Dermis microvascular lymphatic vessel endothelial cell (primary cell): ENCODE measurements at regions not wholly inside any gene's neighbourhood (a gene's known extent, or its start where the extent isn't known, plus 50 kb on each side); places are given as distances from the start of the nearest gene placed in this dataset.

Source experiments
- DNase-seq, 2 donors: peaks; one replicate each; pipeline versions ENCODE4 v3.0.0 to v3.0.0-alpha.2; 2010; ENCODE audit warnings: low read depth in 2 of 2

DNA sequence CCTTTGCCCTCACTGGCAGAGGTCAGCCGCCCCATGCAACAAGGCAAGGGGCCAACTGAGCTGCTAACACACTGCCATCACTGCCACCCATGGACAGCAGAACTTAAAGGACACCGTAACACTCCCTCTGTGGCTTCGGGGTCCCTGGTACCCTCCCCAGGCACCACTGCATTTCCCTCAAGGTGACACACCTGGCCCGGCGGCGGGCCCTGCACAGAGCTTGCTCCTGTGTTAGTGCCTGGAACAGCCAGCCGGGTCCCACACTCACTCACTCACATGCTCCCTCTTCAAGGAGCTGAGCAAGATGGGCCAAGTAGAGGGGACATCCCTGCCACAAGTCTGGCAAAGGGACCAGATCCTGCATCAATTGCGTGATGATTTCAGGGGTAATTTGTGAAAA lies 126.5 kb upstream of the SOX4 start:
- no peak for DNase-seq

DNA sequence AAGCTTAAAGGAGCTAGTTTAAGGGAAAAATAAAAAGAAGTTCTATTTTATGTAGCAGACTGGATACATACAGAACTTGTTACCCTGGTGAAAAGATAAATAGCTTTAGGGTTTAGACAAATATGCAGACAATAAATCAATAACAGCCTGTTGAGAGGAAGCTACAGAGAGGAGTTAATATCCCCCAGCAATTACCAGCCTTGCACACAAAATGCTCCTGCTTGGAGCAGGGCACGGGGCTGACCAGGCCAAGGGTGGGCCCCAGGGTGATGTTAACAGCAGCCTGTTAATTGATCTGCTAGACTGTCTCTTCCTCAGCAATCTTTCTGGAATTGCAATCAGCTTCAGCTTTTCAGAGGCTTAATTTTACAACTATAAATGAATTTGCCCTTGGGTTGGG lies 125.1 kb upstream of the SOX4 start:
- DNase-seq, result no peak

DNA sequence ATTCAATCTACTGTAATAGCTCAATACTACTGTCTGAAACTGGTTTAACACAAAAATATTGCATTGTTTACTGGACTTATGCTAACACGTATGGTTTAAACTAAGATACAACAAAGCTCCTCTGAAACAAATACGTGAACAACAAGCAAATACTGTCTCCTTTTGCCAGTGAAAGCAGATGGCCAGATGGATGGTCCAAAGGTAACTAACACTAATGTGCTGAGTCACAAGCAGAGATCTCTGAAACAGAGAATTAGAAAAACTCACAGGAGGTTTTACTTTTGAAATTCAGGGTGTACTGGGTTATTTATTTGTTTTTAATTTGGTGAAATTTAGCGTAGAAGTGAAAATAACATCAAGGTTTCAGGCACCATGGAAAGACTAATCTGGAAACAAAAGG lies 124.3 kb upstream of the SOX4 start:
- no peak for DNase-seq

DNA sequence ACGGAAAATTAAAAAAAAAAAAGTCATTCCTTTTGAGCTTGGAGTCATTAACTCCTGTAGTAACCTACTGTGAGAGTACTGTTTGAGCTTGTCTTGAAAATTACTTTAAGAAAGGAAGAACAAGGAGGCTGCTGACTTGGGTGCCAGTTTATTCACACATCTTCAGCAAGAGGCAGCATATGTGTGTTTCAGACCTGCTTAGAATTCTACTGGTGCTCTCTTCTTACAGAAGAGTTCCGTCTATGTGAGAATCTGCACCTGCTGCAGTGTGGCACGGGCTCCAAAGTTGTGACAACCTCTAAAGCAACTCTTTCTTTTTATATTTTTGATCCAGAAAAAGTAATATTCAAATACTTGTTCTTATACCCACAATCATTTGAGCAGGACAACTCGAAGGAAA lies 117.4 kb upstream of the SOX4 start:
- DNase-seq, result no peak

DNA sequence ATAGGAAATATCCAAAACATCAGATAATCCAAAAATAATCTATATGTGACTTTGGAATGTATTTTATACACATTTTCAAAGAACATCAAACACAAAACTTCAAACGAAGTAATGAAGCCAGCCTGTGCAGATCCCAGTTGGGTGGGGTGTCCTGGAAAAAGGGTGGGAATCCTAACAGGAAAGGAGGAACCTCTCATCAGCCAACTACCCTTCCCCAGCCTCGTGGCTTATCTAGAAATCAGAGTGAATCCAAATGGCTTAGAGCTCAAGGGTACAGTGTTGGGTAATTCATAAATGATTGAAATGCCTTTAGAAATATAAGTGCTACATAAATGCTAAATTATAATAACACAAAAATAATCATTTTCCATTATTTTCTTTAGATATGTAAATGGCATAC lies 115.1 kb upstream of the SOX4 start:
- no peak for DNase-seq

DNA sequence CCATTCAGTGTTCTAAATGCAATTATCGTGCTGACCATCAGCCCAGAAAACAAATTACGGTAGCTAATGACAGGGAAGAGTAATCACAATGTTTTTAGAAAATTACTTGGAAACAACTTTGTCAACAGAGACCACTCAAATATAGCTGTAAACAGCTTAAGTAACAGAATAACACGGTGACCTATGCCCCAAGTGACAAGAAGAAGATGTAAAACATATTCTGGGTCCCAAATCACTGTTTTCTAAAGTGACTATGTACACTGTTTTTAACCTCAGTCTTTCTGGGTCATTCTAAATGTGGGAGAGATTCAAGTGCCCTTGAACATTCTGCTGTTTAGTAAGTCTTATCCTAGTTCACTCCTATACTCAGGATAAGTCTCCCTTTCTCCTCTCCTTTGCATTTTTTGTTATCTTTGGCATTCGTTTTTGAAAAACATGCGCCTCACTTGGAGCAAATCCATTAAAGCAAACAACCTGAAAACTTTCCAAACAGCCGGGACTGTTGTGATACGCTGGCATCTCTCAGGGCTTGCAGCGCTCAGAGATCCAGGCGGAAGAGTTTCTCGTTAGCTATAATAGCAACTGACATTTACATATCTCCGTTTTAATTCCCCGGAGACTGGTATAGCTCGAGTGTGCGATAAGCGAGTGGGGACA lies 114.5 kb upstream of the SOX4 start:
- DNase-seq, result peak; percentile 39 to 73

DNA sequence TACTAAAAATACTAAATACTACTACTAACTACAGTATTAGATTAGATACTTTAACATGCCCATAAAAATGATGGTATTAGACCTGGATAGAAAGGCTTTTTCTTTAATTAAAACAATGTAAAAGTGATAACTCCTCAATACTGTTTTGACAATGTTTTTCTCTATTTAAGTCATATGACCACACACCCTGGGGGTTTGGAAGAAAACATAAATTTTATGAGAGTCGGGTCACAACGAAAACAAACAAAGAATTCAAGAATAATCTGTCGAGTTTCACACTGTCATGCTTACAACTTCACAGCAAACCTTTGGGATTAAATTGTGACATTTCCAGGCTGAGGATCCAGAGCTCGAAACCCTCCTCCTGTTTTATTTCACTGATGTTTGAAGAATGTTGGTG lies 107.4 kb upstream of the SOX4 start:
- DNase-seq, result no peak

DNA sequence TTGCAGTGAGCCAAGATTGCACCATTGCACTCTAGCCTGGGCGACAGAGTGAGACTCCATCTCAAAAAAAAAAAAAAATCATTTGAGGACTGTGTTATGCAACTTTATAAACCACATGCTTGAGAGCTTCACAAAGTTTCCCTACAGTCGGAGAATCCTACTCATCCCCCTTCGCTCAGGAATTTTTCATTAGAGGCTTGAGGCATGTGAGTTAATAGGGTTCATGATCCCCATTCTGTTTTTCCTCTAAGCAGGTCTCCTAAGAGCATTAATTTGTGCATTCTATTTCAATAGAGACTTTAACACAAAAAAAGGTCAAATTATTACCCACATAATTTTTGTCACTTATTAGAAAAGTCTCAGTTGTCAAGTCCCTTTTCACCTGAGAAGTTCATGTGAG lies 103.7 kb upstream of the SOX4 start:
- no peak for DNase-seq

DNA sequence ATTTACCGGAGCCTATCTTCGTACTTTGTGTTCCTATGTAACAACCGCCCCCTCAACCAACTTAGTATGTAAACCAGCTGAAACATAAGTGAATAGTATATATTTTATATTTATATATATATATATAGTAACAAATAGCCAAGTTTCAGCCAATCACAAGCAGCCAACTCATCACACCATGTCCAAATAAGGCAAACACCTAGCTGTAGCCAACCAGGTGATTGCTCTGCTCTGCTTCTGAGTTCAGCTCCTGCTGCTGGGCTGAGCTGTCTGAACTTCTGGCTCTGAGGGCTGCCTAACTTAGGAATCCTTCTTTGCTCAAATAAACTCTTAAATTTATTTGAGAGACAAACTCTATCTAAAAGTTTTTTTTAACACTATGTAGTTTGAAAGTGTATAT lies 101.6 kb upstream of the SOX4 start:
- DNase-seq, result no peak

DNA sequence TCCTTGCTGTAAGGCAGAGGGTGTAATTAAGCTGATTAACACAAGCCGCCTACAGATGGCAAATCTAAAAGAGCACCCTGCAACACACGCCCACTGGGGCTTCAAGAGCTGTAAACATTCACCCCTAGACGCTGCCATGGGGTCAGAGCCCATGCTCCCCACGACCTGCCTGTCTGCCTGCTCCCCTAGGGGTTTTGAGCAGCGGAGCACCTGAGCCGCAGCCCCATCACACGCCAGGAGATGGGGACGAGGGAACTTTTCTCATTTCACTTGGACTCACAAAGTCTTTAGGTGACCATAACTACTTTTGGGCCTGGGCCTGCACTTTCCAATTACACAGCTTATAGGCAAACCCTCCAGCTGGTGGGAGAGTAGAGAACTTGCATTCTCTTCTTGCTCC lies 99.0 kb upstream of the SOX4 start:
- DNase-seq, result no peak

DNA sequence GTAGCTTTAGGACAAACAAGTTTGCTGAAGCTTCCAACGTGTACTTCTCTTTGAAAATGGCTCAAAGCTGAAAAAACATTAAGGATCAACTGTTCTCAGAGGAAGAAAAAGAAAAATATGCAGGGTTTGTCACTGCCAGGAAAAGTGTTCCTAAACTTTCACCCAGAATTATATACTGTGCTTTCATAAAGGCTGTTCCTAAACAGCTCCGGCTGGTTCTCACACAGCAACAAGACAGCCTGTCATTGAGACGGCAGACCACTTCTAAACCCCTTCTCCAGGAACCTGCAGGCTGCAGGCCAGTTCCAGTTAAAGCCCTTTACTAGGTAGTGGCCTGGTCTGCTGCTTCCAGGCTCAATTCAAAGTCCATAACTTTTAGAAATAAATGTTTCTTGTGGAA lies 97.4 kb upstream of the SOX4 start:
- no peak for DNase-seq

DNA sequence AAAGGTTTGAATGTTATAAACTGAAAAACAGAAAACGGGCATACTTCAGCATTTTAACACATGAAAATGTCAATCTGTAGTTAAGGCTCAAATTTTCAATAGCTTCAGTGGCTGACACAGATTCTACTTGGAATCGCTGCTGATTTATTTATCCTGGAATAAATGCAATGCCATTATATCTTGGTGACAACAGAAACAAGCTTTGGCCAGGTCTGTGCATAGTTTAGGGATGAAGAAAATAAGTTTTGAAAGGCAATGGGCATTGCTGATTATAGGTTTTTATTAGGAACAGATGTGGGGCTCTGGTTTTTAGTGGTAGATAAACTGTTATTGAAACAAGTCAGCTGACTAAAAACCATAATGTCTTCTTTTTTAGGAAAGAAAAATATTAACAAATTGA lies 96.8 kb upstream of the SOX4 start:
- no peak for DNase-seq

DNA sequence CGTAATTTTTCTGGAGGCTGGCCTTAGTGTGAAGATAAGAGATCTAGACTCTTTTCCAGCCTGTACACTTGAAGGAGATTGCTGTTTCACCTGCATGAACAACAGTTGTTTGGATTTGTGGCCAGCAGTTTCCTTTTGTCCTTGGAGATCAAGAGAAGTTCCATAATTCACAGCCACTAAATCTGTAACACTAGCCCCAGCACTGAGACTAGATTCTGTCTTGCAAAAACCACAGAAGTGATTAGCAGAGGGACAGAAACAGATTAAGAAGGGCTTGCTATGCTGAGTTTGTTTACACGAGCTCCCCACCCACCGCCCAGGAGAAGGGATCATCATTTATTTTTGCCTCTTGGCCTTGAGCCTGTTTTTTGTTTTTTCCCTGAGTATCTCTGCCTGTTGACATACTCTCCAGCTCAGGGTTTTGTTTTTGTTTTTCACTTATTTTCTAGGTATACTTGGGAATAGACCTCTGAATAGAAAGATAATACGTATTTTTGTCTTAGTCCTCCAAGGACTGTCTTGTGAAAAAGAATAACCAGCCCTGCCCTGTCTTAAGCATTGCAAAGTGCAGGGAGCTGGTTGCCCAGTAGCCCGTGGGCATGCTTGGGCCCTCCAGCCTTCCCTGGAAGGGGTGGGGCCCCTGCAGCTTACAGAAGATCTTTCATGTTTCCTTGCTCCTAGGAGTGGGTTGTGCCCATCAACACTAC lies 93.1 kb upstream of the SOX4 start:
- DNase-seq, result no peak

DNA sequence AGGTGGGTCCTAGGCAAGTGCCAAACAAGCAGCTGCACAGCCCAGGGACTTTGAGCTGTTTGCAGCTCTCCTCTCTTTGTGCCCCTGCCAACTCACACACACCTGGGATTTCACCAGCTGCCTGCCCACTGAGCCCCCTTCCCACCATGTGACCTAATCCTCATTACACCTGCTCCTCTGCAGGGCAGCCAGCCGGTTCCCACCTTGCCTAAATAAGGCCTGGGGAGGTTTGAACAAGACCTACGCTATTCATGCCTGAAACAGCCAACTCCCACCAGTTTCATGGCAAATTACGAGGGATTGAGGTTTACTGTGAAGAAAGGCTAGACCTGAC lies 92.6 kb upstream of the SOX4 start:
- DNase-seq, result no peak

DNA sequence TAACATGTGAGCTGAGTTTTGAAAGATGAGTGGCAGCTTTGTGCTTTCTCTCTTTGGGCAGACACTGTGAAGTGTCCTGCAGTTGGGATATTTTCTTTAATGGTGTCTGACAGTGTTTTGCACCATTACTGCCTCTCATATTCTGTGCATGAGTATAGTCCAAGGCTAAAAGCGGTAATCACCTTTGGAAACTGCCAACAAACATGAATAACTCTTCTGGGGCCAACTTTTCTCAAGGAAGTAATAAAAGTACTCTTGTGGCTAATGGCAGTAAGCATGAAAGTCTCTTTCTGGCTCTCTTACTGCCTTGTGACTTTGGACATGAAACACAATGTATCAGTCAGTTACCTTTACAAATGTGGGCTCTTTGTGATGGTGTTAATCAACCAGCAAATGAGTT lies 91.7 kb upstream of the SOX4 start:
- no peak for DNase-seq

DNA sequence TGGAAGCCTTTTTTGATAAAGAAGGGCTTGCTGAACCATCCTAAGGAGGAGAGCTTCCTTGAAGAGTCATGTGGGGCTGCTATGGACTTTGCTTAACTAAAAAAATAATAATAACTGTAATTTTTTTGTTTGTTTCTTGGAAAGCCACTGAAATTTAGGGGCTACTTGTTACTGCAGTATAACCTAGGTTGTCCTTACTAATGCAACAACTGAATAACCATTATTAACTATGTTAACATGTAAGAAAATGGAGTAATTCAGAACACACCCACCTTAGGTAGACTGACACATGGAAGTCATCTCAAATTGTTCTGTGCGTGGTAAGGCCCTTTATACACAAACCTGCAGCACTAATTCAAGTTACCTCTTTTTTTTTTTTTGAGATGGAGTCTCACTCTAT lies 90.9 kb upstream of the SOX4 start:
- no peak for DNase-seq

DNA sequence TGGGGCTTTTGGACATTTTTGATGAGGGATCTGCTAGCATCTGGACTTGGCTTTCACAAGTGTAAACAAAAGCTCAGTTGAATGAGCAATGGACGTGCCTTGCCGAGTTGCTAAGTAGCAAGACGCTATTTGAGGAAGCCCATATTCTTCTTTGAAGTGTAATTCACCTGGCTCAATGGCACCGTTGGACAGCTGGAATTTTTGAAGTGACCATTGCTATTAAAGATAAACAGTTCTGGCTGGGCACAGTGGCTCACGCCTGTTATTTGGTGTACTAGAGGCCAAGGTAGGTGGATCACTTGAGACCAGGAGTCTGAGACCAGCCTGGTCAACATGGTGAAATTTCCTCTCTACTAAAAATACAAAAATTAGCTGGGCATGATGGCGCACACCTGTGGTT lies 88.8 kb upstream of the SOX4 start:
- no peak for DNase-seq

DNA sequence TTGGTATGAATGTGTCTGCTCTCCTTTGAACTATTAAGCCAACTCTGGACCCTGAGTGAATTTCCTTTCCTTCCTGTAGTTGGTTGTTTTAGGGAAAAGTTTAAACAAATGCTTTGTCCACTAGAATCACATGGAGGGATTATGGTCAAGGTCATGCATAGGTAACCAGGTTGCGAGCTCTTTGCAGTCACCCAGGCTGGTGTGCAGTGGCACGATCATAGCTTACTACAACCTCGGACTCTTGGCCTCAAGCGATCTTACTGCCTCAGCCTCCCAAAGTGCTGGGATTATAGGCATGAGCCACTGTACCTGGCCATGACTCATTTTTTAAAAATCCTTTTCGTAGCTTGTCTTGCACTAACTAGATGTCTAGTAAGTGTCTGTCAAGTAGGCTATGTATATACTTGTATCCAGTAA lies 88.0 kb upstream of the SOX4 start:
- no peak for DNase-seq

DNA sequence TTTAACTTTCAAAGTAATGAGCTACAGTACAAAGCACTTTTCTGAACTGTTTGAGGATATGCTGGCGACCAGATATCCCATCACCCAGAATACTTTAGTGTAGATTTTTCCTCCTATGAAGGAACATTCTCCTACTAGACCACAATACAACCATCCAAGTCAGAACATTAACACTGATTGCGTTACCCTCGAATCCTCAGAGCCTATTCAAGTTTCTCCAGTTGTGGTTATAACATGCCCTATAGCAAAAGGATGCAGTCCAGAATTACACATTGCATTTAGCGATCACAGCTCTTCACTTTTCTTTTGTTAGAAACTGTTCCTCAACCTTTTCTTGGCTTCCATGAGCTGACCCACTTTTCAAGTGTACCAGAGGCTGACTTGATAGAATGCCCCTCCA lies 87.4 kb upstream of the SOX4 start:
- no peak for DNase-seq

DNA sequence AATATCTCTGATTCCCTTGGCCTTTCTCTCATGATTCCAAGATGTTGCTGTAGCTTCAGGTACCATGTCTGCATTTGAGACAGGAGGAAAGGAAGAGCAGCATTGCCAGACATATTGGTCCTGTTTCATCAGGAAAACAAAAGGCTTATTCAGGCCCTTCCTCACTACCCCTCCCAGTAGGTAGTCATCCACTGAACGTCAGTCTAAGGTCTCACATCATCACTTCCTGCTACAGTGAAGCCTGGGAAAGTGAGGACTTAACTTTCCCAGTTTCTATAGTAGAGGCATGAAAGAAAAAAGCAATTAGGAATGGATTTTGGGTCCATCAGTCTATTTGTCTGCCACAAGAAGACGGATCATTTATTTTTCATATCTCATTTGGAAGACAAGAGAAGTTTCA lies 85.7 kb upstream of the SOX4 start:
- peak in 1 of 2 donors; percentile 10 for DNase-seq

DNA sequence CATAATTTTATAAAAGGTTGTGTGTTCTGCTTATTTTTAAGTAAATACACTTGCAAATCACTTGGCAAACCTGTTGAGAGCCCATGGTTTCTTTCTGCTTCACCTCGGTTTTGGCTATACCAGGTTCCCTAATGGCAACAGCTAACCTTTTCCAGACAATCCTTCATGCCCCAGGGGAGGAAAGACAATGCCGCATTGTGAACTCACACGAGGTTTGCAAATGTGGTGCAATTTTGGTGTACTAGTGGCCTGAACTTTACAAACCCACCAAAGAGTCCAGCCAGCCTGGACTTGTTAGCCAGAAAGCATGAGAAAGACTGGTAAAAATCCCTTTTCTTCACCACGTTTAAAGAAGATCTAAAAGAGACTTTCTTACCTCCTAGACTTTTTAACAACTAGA lies 84.8 kb upstream of the SOX4 start:
- DNase-seq, result no peak

DNA sequence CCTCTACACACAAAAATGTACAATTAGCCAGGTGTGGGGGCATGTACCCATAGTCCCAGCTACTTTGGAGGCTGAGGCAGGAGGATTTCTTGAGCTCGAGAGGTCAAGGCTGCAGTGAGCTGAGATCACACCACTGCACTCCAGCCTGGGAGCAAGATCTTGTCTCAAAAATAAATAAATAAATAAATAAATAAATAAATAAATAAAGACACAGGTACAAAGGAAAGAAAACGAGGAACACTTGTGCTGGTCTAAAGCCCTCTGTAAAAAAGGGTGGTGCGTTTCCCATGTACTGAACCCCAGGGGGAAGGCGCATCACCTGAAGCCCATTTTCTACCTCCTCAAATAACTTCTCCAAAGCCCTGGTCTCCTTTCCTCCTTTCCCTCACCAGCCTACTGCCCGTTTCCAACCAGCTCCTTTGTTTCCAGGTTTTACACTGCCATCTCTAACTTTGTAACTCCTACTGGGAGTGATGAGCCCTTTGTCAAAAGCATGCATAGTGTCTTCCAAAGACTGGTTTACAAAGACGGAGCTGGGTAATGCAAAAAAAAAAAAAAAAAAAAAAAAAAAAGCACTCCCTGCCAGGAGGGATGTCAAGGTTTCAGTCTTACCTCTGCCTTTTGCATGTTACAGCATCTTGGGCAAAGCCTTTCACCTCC lies 81.5 kb upstream of the SOX4 start:
- DNase-seq, result no peak

DNA sequence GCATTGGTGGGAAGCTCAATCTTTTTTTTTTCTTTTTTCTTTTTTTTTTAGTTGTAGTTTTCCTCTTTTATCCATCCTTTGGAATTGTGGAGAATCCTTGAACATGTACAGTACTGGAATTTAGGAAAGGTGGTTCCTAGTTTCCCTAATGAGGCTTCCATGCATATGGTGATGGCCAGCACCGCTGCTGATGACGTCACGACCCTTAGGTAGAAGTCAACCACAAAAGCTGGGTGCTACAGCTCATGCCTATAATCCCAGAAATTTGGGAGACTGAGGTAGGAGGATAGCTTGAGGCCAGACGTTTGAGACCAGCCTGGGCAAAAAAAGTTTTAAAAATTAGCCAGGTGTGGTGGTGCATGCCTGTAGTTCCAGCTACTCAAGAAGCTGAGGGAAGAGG lies 79.3 kb upstream of the SOX4 start:
- no peak for DNase-seq
